Kidney (tissue), 13 donors: ENCODE measurements at regions not wholly inside any gene's neighbourhood (a gene's known extent, or its start where the extent isn't known, plus 50 kb on each side); places are given as distances from the start of the nearest gene placed in this dataset.

Experiments
- DNase-seq, 5 donors: peaks; one replicate each; pipeline ENCODE4 v3.0.0-alpha.2; 2013 to 2020
- FAIRE-seq: peaks from 2 replicates; lab custom pipeline; 2012; peaks lifted over from hg19 to GRCh38; lab: Jason Lieb, UNC
- H3K27ac ChIP-seq, 2 donors: one replicate each; pipeline ENCODE4 v1.7.0; 2013; ENCODE audit warnings: low read depth in 2 of 2, low read length in 2 of 2, inconsistent platforms in 1 of 2
- H3K27me3 ChIP-seq: one replicate; pipeline ENCODE4 v1.7.1; 2013; ENCODE audit warnings: low read length, inconsistent platforms; ENCODE audit not compliant: control insufficient read depth, insufficient read depth
- H3K36me3 ChIP-seq, 3 donors: one replicate each; pipeline versions ENCODE4 v1.7.0 to v1.7.1; 2013; ENCODE audit warnings: low read length in 3 of 3, control low read depth in 1 of 3, inconsistent platforms in 1 of 3; ENCODE audit not compliant: insufficient read depth in 3 of 3, control insufficient read depth in 2 of 3
- H3K4me1 ChIP-seq, 3 donors: one replicate each; pipeline versions ENCODE4 v1.7.0 to v1.7.1; 2013; ENCODE audit warnings: low read length in 3 of 3, inconsistent platforms in 1 of 3, low read depth in 1 of 3; ENCODE audit not compliant: control insufficient read depth in 2 of 3, insufficient read depth in 2 of 3
- H3K4me3 ChIP-seq, 3 donors: one replicate each; pipeline versions ENCODE4 v1.7.0 to v1.8.1; 2013; ENCODE audit warnings: low read length in 3 of 3, control low read depth in 1 of 3, inconsistent platforms in 1 of 3
- H3K9ac ChIP-seq, 3 donors: one replicate each; pipeline versions ENCODE4 v1.7.0 to v1.7.1; 2013; ENCODE audit warnings: low read length in 3 of 3, control low read depth in 1 of 3, inconsistent platforms in 1 of 3
- H3K9me3 ChIP-seq, 3 donors: one replicate each; pipeline versions ENCODE4 v1.7.0 to v1.7.1; 2013; ENCODE audit warnings: low read length in 3 of 3, control low read depth in 1 of 3, inconsistent platforms in 1 of 3; ENCODE audit not compliant: control insufficient read depth in 2 of 3, insufficient read depth in 1 of 3
- CTCF ChIP-seq: IDR thresholded peaks from 3 replicates; pipeline ENCODE4 v1.5.1; 2012; ENCODE audit warnings: mild to moderate bottlenecking, moderate library complexity, borderline replicate concordance; ENCODE audit not compliant: insufficient read depth; ENCODE audit errors: extremely low read depth
- intact Hi-C: fragments of 100-400 bp; cut with DNase I; formaldehyde crosslinking; loops from one replicate; pipeline ENCODE4 v1.11.1; 2022
- donor health status: control.
- donor health status: control.
- donor health status: control.
- donor health status: control.
- donor health status: control.
- donor health status: DM: yes; HTN: yes; CAD: no.
- donor health status: Normal renal cell carcinoma (clear cell type).

GRCh38 chr3:14282706-14283075, 104.1 kb downstream of the LSM3 start:
- DNase-seq (no peak), FAIRE-seq (no peak)
- Histone ChIP-seq H3K4me1 (no peaks in the 10 kb centered on the region), H3K27ac (no peak overlapping the region), H3K9me3 (no peaks in the 10 kb centered on the region), H3K27me3 (no peaks in the 10 kb centered on the region), H3K4me3 (no peak overlapping the region), H3K36me3 (no peaks in the 10 kb centered on the region), H3K9ac (no peak overlapping the region)
- intact Hi-C loops, result no loop called here
- TF ChIP-seq CTCF, result no peak

DNA sequence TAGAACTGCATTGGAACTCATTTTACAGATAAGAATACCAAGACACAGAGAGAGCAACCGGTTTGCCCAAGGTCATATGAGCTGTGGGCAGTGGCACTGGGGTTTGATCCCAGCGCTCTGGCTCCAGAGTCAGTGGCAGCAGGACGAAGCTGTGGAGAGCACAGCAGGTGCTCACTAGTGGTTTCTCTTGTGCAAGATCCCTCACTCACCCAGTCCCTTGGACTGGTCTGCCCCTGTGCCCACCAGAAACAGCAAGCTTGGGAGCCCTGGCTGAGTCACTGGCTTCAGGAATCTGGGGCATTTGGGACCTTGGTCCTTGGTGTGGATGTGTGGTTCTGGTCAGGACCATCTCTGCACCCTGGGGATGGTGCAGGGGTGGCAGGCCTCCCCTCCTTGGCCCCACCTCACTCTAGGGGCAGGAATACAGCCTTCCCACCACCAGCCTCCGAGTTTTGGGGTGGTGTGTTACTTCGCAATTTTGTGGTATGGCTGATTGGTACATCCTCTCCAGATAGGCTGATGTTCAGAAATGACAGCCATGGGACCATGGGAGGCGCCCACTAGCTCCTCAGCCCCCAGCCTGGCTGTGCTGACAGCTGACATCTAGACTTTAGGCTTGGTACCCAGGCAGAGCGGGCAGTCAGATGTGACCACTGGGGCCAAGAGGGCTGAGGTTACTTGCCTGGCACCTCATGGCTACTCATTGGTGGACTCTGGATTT, 104.6 kb downstream of the LSM3 start:
- Histone ChIP-seq H3K9ac (no peak overlapping the region), H3K4me1 (no peaks in the 10 kb centered on the region), H3K27me3 (no peaks in the 10 kb centered on the region), H3K27ac (no peak overlapping the region), H3K4me3 (no peak overlapping the region), H3K36me3 (no peaks in the 10 kb centered on the region), H3K9me3 (no peaks in the 10 kb centered on the region)
- no peak for TF ChIP-seq CTCF
- intact Hi-C loops, result no loop called here
- FAIRE-seq (no peak), DNase-seq (no peak)

- no peaks in the 10 kb centered on the region for H3K36me3 ChIP-seq
- H3K9ac ChIP-seq, result no peak overlapping the region
- H3K27ac ChIP-seq, result no peak overlapping the region
- no peaks in the 10 kb centered on the region for H3K9me3 ChIP-seq
- no peak overlapping the region for H3K4me3 ChIP-seq
- no peaks in the 10 kb centered on the region for H3K4me1 ChIP-seq
- FAIRE-seq (no peak), DNase-seq (no peak)
- TF ChIP-seq CTCF, result no peak
- H3K27me3 ChIP-seq, result no peaks in the 10 kb centered on the region
- intact Hi-C loops, result no loop called here
These were observed 105.3 kb downstream of the LSM3 start for GRCh38 chr3:14283813-14284438.
